PFSK-1 (cell line): ENCODE measurements at regions not wholly inside any gene's neighbourhood (a gene's known extent, or its start where the extent isn't known, plus 50 kb on each side); places are given as distances from the start of the nearest gene placed in this dataset.

Source experiments
- FOXP2 ChIP-seq: optimal IDR thresholded peaks from 2 replicates; pipeline ENCODE3; 2011; ENCODE audit warnings: borderline replicate concordance, control low read depth, inconsistent platforms; ENCODE audit not compliant: insufficient read depth; ENCODE audit errors: extremely low read length, extremely low read depth
- POLR2AphosphoS5 ChIP-seq: IDR thresholded peaks from 2 replicates; pipeline ENCODE4 v1.6.1; 2012; ENCODE audit warnings: low read depth, mild to moderate bottlenecking, control low read depth, low read length, moderate library complexity
- SIN3A ChIP-seq: IDR thresholded peaks from 2 replicates; pipeline ENCODE4 v1.6.1; 2012; ENCODE audit warnings: mild to moderate bottlenecking, low read length, moderate library complexity, borderline replicate concordance; ENCODE audit not compliant: insufficient read depth
- TAF1 ChIP-seq: IDR thresholded peaks from 2 replicates; pipeline ENCODE4 v1.6.1; 2012; ENCODE audit warnings: low read length, control low read depth, borderline replicate concordance; ENCODE audit not compliant: insufficient read depth
- TF ChIP-seq, protein P1 (sequence below), 2 experiments: IDR thresholded peaks; 2 replicates each; pipeline versions ENCODE4 v1.6.1 to v1.8.0; 2011 to 2012; ENCODE audit warnings: low read depth in 2 of 2, low read length in 2 of 2, control low read depth in 1 of 2, inconsistent platforms in 1 of 2, mild to moderate bottlenecking in 1 of 2, moderate library complexity in 1 of 2; ENCODE audit not compliant: insufficient read depth in 1 of 2

DNA sequence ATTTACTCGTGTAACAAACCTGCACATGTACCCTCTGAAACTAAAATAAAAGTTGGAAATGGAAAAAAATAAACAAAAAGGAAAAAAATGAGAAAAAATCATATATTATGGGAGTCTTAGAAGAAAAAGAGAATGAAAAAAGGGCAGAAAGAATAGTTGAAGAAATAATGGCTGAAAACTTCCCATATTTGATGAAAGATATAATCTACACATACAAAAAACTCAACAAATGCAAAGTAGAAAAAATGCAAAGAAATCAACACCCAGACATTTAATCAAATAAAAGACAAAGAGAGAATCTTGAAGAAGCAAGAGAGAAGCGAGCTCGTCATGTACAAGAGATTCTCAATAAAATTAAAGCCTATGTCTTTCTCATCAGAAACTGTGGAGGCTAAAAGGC lies 73.8 kb downstream of the SLC25A46 start:
- TF ChIP-seq POLR2AphosphoS5 (no peak), SIN3A (no peak), FOXP2 (no peak), TAF1 (no peak)
- TF ChIP-seq, protein P1, sequence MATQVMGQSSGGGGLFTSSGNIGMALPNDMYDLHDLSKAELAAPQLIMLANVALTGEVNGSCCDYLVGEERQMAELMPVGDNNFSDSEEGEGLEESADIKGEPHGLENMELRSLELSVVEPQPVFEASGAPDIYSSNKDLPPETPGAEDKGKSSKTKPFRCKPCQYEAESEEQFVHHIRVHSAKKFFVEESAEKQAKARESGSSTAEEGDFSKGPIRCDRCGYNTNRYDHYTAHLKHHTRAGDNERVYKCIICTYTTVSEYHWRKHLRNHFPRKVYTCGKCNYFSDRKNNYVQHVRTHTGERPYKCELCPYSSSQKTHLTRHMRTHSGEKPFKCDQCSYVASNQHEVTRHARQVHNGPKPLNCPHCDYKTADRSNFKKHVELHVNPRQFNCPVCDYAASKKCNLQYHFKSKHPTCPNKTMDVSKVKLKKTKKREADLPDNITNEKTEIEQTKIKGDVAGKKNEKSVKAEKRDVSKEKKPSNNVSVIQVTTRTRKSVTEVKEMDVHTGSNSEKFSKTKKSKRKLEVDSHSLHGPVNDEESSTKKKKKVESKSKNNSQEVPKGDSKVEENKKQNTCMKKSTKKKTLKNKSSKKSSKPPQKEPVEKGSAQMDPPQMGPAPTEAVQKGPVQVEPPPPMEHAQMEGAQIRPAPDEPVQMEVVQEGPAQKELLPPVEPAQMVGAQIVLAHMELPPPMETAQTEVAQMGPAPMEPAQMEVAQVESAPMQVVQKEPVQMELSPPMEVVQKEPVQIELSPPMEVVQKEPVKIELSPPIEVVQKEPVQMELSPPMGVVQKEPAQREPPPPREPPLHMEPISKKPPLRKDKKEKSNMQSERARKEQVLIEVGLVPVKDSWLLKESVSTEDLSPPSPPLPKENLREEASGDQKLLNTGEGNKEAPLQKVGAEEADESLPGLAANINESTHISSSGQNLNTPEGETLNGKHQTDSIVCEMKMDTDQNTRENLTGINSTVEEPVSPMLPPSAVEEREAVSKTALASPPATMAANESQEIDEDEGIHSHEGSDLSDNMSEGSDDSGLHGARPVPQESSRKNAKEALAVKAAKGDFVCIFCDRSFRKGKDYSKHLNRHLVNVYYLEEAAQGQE (IDR thresholded peaks at IDR 0.05; ENCODE audit: insufficient read depth in 1 of 2, low read depth in 2 of 2, low read length in 2 of 2), result no peak

DNA sequence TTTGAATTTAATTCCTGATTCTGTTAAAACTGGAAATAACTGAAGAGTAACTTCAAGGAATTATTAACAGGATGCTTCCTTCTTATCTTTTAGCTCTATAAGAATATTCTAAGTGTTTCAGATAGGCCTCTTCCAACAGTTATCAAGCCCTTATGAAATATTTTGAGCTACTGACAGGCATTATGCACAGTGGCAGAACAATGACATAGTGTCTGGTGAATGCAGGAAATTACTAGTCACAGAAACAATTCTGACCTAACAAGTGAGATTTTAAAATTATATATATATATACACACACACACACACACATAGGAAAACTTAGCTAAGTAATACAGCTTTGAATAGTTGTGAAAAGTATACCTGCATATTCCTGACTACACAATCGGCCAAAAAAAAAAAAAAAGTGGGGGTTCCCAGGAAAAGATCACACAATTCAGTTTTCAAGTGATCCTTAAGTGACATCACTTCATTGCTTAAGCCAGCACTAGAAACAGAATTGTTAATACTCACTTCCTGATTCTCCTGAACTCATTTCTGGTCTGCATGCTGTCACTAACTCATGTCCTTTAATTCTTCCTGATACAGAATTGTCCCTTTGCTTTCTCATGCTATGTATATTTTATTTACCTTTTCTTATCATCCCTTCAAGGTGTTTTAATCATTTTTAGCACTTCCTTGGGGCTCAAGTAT lies 77.3 kb downstream of the SLC25A46 start:
- TF ChIP-seq SIN3A (no peak), TAF1 (no peak)

DNA sequence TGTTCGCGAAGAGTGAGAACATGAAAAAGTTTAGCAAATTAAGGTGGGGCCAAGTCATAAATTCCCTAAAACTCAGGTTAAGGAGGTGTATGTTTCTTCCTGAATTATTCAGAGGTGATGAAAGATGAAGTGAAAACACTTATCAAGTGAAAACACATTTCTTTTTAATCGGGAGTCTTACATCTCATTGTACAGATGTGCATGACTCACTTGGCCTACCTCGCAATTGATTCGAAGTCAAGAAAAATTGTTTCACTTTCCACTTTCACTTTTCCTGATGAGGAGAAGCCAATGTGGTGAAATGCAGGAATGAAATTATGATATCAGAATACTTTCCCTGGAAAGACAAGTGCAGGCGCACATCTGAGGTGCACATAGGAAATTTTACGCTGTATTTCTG lies 78.7 kb downstream of the SLC25A46 start:
- no peak for TF ChIP-seq SIN3A
- TF ChIP-seq FOXP2, result no peak
- no peak for TF ChIP-seq POLR2AphosphoS5
- TF ChIP-seq TAF1, result no peak
- TF ChIP-seq, protein P1 (IDR thresholded peaks at IDR 0.05; ENCODE audit: insufficient read depth in 1 of 2, low read depth in 2 of 2, low read length in 2 of 2), result no peak

DNA sequence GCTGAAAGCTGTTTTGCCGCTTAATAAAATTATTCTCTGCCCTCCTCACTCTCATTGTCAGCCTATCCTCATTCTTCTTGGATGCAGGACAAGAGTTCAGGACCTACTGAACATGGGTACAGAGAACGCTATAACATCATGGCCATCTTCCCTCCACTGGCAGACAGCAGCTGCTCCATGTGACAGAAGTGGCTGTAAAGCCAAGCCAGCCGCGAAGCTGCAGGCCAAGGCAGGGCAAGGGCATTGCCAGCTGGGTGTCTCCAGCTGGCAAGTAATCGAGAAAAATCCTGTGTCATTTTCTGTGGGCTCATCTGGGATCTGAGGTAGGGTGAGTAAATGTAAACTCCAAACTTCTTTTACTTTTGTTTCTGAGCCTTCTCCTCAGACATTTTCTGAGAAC lies 84.8 kb downstream of the SLC25A46 start:
- TF ChIP-seq SIN3A (no peak), FOXP2 (no peak), POLR2AphosphoS5 (no peak), TAF1 (no peak)
- TF ChIP-seq, protein P1 (IDR thresholded peaks at IDR 0.05; ENCODE audit: insufficient read depth in 1 of 2, low read depth in 2 of 2, low read length in 2 of 2), result no peak

DNA sequence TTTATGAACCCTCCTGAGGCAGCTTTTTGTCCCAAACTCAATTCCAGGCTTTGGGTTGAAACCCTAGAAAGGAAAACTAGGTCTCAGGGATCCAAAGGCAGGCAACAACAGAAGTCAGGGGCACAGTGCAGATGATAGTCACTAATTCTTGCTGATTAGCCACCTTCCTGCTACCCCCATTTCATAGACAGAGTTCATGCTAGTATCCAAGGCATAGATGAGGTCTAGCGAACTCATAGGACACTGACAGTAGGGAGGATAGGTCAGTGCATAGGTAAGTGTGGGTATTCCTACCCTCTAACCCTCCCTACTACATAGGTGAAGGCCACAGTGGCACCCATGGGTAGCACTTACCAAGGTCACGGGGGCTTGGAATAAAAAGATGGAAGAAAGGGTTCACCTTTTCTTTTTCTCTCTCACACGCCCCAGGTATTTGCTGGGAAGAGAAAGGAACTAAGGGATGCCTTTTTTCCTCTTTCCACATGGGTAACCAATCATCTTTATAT lies 86.2 kb downstream of the SLC25A46 start:
- no peak for TF ChIP-seq SIN3A
- TF ChIP-seq TAF1, result no peak
- TF ChIP-seq POLR2AphosphoS5, result no peak
- TF ChIP-seq, protein P1 (IDR thresholded peaks at IDR 0.05; ENCODE audit: insufficient read depth in 1 of 2, low read depth in 2 of 2, low read length in 2 of 2), result no peak
- TF ChIP-seq FOXP2, result no peak
